ENCODE measurements at regions not wholly inside any gene's neighbourhood (a gene's known extent, or its start where the extent isn't known, plus 50 kb on each side); places are given as distances from the start of the nearest gene placed in this dataset.

DNA sequence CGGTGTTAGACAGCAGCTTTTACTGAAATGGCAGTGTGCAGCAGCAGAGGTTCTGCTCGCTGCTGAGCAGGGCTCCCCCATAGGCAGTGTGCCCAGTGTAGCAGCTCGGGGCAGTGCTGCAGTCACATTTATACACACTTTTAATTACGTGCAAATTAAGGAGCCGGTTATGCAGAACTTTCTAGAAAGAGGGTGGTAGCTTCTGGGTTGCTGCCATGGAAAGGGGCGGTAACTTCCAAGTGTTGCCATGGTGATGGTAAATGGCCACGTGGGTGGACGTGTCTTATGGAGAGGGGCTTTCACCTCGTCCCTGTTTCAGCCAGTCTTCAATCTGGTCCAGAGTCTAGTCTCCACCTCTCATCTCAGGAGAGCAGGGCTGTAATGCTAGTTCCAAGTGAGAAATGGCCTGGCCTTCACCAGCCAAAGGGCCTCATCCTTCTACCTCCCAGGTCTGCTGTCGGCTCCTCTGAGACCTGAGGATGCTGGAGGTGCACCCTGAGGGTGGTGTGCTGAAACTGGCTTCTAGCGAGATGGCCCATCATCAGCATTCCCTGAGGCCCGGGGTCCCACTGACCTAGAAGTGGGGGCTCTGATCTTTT lies 180.5 kb upstream of the PMEPA1 start:
- DNase-seq = no peak

DNA sequence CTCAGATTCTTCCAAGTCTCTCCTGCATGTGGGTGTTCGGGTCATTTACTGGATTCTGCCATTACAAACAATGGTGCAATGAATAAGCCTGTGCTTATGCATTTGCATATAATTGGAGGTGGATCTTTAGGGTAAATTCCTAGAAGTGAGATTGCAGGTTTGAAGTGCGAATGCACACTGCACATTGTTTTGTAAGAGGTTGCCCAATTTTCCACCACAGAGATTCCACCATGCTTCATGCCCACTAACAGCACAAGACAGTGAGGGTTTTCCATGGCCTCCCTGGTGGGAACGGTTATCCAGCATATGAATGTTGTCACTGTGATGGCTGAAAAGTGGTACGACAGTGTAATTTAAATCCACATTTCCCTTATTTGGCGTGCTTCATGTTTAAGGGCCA lies 178.8 kb upstream of the PMEPA1 start:
- DNase-seq = no peak

DNA sequence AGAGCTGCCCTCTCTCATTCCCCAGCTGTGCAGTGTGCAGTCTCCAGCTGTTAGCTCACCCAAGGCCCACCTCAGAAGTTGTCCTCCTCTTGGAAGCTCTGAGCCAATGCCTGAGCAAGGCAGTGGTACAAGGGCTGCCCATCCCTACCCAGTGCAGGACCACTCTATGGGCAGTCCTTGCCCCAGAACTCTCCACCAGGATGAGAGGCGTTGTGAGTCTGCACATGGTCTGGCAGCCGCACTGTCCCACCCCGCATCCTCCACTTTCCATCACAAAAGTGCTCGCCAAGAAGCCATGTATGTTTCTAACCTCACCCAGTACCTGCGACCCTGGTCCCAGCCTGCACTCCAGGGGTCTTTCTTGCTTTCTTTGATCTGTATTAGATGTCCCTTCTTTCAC lies 175.1 kb upstream of the PMEPA1 start:
- no peak for DNase-seq

DNA sequence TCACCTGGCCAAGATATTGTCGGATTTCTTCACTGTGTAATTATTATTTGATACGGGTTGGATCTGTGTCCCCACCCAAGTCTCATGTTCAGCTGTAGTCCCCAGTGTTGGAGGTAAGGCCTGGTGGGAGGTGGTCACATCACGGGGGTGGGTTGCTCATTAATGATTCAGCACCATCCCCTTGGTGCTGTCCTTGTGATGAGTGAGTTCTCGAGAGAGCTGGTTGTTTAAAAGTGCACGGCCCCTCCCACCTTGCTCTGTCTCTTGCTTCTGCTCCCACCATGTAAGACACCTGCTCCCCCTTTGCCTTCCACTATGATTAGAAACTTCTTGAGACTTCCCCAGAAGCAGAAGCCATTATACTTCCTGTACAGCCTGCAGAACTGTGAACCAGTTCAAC lies 173.9 kb upstream of the PMEPA1 start:
- DNase-seq = no peak

DNA sequence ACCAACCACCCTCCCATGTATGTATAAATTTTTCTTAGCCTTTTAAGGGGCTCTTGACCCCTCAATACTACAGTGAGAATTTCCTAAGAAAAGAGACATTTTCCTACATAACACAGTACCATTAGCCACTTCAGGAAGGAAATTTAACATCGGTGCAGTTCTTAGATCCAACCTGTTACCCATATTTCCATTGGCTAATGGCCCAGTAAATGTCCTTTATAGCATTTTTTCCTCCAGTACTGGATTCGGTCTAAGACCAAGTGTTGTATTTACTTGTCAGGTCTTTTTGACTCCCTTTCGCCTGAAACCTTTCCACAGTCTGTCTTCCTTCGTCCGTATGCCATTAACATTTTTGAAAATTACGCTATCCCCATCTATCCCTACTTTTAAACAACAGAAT lies 173.4 kb upstream of the PMEPA1 start:
- no peak for DNase-seq

DNA sequence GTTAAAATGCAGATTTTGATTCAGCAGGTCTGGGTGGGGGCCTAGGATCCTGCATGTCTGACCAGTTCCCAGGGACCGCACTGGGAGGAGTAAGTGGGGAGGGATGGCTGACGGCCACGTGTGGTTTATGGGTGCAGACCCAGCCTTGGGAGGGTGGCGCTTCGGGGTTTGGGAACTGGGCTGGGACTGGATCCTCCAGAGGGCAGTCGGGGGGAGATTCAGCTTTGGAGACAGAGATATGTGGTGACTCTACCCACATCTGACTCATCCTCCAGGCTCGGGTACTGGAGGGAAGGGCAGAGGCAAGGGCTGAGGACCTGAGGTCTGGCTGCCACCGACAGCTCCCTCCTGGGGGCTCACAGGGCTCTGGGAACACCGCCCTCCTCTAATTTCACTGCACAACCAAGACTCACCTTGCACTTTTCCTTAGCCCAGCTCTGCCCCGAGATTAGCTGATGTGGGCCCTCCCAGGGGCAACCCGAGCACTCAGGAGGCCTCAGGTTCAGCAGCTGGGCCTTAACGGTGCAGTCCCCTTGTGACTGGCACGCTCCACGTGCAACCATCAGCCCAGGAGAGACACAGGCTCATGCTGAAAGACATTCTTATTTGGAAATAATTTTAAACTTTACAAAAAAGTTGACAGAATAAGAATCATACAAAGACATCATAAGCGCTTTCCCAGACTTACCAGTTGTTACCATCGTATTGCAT lies 172.8 kb upstream of the PMEPA1 start:
- DNase-seq = no peak

DNA sequence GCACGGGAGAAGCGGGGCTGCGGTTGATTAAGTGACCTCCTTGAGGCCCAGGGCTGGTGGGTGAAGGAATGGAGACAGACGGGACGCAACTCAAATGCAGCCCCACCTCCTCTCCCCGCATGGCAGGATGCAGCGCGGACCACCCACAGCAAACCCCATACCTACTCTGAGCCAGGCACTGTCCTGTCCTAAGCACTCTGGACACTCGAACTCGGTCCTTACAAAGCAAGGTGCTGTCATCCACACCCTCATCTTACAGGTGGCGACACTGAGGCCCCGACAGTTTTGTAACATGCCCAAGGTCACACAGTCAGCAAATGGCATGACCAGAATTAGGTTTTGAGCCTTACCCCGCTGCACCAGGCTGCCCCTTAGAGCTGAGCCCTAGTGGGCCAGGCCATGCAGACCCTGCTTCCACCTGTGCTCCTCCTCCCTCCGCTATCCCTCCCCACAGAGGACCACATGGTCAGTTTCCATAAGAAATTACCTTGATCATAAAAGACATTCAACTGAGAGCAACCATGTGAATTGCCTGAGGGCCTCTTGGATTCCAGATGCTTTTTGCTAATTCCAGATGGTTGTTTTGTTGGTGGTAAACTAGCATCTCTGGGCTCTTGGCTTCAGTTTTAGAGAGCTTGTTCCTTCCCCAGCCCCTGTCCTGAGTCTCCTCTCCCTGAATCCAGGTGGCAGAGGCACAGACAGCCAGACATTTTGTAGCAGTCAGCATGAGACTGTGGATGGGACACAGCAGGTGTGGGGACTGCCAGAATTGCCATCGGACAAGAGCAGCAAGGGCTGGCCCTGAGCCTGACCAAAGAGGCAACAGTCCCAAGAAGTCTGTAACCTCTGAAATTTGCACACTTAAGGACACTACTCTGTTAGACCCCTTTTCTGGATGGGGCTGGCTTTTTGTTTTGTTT lies 171.9 kb upstream of the PMEPA1 start:
- DNase-seq = no peak

DNA sequence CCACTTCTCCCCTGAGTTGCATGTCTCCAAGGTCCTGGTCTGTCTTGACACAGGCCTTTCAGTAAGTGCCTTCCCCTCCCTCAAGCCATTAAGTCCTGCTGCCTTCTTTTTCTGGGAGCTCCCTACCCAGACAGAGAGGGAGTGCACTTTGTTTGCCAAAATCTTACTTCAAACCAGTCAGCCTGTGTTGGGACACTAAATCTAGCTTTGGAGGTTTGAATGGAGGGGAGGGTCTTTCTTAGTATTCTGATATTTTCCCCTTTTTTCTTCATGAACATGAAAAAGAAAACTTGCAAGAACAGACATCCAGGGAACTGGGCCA lies 170.7 kb upstream of the PMEPA1 start:
- no peak for DNase-seq

DNA sequence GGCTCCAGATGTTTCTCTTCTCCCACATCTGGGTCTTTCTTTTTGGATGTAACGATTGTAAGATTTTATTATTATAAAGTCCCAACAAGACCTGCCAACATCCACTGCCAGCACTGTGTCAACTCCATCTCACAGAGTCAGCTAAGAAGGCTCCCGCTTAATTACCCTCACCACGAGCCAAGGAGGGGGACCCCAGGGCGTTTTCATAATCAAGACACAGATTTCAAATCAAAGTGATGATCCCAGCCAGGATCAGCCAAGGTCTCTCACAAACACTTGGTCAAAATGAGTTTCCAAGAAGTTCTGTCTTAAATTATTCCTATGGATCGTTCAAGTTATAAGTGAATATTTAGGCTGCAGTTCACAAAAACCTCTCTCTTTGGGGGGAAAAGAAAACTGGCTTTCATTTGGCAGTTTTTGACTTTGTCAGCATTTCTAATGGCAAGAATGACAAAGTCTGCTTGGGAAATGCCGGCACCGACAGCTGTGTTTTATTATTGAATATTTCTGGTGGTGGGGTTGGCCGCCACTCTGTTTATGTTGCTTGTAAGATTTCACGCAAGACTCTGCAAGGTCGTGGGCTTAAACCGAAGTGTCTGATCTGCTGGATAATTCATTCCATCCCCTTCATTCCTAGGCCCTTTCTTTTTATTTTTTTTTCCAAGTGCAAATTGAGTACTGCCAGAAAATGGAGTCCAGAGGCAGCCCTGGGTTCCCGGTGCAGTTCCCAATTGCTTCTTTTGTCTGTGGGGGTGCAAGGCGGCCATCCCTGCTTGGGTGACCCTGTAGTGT lies 170.2 kb upstream of the PMEPA1 start:
- no peak for DNase-seq

DNA sequence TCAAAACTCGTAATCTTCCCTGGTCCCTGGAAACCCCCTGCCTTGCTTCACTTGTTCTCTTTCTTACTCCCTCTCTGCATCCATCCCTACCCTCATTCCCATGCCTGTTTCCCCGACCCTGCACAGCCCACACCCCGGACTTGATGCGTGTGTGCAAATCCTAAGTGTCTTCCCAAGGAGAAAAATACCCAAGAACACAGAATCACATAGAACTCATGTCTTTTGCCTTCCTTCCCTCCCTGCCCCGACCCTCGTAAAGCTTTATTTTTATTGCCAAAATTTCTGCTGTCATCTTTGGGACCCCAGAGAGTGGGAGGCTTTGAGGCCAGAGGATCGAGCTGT lies 169.6 kb upstream of the PMEPA1 start:
- no peak for DNase-seq

DNA sequence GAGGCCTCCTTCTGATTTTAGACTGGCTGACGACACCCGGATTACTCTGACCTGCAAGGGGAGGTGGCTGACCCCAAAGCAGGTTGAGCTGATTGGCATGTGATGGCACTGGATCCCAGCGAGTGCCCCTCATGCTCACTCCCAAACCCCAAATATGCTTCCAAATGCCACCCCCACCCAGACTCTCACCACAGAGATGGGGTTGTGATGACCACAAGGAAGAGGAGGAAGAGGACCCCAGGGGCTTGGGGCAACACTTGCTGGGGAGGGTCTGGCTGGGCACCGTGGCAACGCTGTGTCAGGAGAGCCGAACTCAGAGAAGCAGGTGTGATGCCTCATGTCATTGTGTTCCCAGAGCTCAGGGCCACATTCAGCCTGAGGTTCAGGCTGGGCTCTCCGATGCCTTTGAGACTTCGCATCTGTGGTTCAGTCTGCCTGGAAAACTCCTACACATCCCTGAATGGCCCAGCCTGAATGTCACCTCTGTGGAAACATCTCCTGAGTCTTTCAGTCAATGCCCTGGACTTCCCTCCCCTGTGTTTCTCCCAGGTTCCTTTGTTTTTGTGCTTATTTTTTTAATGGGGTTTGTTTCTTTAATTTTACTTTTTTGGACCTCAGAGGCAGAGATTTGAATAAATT lies 169.1 kb upstream of the PMEPA1 start:
- DNase-seq = no peak

DNA sequence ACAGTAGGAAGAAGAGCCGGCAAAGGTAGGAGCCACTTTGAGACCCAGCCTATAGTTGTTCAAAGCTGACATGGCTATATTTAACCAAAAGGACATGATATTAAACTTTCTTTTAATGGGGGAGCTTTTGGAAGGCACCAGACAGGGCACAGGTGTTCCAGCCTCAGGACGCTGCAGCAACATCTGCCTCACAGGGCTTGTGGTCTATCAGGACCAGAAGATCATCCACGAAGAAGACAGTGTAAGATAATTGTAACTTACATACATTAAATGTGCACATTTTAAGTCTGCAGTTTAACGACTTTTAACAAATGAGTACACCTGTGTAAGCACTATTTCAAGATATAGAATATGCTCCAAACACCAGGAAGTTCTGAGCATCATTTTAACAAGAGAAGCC lies 168.2 kb upstream of the PMEPA1 start:
- no peak for DNase-seq

DNA sequence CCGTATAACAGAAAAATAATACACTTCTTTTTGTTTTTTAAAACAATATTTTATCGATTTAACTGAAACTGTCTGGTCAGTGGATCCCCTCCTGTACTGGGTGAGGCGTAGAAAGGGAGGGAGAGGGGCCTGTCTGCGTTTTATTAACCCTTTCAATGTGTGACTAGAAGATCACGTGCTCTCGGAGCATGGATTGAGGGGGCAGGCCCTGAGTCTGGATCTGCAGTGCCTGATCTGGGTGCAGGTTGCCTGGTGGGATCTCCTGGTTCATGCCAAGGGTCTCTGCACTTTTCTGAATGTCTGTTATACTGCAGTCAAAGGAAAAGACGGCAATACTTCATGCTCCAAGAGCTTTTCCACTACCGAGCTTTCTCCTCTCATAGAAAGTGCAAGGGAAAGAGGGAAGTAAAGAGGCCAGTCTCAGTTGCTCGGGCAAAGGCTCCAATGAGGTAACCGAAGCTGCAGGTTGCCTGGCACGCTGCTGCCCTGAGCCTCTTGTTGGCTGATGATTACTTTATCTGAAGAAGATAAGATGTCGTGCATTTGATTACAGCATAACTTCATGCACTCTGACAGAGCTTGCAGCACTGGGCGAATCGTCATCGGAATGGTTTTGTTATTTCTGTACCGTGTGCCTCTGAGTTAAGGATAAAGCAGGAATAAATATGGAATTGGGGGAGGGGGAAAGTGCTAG lies 167.5 kb upstream of the PMEPA1 start:
- DNase-seq = no peak

DNA sequence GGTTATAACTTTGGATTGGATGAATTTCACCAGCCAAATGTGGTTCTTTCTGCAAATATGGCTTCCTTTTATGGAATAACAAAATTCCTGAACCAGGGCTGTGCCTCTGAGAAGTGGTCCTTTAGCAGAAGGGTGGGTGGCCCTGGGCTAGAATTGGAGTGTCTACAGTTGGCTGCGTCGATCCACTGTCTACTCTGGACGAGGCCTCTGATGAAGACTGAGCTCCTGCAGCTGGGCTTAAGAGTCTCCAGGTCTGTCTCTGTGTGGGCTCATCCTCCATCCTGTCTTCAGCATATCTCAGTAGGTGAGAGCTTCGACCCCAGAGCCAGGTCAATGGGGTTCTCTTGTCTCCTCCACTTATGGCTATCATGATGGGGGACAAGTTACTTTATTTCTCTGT lies 166.3 kb upstream of the PMEPA1 start:
- no peak for DNase-seq

DNA sequence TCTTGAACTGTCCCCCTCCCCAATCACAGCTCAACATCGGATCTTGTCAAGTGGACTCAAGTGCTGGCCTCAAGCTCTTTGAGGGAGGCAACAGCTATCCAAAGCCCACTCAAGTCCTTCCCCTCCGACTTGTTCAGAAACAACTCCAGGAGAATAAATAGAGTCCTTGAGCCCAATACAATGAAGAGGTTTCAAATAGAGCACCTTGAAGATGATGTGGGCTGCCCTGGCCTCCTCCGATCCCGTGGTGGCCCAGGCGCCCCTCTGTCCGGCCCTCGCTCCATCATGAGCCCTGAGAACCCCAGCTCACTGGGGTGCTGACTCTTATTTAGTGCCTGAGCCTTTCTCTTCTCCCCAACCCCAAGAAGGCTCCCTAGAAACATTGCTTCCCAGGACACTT lies 164.3 kb upstream of the PMEPA1 start:
- DNase-seq = no peak

DNA sequence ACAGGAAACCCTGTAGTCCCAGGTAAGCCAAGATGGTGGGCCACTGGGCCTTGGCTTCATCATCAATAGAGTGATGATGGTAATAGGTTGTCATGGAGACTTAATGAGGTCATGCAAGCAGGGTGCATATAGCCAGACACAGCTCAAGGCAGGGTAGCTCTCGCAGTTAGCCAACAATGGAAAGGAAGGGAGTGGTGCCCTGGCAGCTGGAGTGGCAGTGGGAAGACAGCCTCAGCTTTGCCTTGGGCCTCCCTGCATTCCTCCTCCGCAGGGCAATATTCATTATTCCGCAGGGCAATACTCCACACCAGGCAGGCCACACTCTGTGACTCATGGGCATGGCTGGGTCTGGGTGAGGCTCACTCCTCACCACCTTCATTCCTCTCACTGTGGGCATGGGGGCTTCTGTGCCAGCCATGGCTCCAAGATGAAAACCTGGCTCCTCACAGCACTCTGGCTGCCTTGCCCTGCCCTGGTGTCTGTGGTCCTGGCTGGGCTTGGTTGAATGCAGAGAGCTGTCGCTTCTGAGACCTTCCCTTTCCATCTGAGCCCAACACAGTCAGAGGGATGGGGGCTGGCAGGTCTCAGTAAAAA lies 163.1 kb upstream of the PMEPA1 start:
- DNase-seq = no peak

DNA sequence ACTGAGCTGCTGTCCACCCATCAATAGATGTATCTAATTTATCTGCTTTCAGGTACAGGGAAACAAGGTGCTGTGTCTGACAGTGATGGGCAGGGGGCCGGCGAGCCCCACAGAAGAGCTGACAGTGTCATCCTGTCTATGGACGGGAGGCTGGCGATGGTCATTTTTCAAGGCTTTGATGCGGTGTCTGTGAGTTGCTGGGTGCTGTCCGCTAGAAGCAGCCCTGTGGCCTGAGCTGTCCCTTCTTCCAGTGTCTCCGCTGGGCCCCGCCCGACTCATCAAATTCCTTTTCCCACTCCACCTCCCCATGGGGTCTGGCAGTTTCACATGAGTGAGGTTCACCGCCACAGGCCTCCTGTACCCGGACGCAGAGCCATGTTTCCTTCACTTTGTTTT lies 161.4 kb upstream of the PMEPA1 start:
- no peak for DNase-seq

DNA sequence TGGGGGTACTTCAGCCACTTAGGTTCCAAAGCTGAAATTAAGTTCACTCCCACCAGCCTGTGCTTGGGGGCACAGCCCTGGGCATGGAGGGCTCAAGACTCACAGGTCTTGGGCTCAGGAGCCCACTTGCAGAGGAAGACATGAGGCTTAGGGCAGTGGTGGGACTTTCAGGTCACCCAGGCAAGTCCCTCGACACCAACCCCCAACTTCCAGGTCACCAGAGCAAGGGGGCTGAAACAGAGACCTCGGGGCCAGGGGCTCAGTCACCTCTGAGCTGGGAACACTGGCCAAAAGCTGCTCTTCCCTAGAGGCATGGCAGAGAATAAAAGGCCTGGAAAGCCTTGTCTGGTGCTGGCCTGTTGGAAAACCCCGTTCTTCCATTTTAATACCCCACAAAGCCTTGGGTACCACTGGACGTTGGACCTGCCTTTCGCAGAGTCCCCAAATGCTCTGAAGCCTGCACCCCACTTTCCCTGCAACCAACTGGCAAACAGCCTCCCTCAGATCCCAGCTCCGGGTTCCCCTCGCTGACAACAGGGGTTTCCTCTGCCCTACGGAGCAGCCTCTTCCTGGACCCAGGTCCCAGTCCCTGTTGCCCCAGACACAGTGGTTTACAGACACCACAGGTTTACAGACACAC lies 160.9 kb upstream of the PMEPA1 start:
- no peak for DNase-seq

DNA sequence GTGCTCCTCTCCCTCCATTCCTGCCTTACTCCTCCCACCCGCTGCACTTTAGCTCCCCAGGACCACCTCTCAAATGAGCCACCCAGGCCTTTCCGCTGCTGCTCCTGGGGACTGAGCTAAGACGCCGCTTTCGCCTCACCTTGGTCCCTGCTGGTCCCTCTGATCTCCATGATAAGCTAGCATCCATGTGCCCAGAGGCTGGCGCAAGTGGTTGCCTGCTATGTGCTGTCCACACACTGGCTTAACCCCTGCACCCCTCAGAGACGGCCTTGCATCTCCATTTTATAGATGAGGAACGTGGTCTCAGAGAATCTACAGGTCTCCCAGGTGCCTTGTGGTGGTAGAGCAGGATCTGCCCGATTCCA lies 160.1 kb upstream of the PMEPA1 start:
- no peak for DNase-seq

DNA sequence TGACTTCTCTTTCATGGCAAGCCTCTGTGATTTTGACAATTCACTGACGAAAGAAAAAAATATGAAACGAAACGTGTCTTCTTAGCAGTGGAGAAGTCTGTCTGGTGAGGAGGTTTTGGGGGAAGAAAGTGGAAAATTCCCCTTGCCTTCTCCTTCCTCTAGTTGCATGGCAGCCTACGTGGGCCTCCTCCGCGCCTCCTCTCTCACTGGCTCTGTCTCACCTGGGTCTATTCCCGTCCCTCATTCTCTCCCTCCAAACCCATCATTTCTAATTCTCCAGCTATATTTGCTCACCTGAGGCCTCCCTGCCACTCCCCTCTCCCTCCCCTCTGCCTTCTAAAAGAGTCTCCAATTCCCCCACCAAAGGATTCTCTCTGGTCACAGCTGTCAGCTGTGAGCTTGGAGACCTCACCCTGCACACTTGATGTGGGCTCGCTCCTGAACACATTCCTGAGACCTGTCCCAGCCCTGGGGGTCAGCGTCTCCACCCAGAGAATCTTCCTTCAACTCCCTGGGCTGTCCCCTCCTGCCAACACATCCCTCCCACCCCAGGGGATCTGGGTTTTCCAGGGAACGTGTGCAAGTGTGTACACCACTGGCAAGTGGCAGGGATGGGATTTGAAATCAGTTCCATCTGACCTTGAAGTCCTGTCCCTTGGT lies 159.6 kb upstream of the PMEPA1 start:
- DNase-seq = no peak

DNA sequence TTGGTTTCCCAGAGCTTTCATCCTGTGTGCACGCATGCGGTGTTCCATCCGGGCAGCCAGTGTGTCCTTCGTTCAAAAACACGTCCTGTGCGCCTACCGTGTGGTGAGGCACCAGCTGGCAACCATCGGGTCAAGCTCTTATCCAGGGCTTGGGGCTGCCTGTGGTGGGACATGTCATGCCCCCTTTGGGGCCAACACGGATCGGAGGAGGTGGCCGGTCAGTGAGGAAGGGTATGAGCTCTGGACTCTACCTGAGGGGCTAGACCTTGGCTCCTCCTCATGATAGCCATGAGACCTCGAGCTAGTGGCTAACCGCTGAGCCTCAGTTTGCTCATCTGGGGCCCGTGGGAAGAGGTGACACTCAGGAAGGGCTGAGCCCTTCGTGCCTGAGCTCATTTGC lies 158.5 kb upstream of the PMEPA1 start:
- DNase-seq = no peak

Data from NCI-H2029 treated with DMSO at 0.1 percent for 48 hours (cell line).